ENCODE measurements at regions not wholly inside any gene's neighbourhood (a gene's known extent, or its start where the extent isn't known, plus 50 kb on each side); places are given as distances from the start of the nearest gene placed in this dataset.
A peak's percentile ranks its signal among the peaks of the same experiment; 100 is the strongest.

GRCh38 chr5:125582352-125582751, 835.9 kb upstream of the ZNF608 start:
- intact Hi-C loops (cut with DNase I), result no loop called here
- ATAC-seq (peak; percentile 8 to 56), DNase-seq (no peak)

GRCh38 chr5:125583321-125584139, 837.1 kb upstream of the ZNF608 start:
- ATAC-seq (peak in 1 of 2 donors; percentile 45), DNase-seq (no peak)
- intact Hi-C loops (cut with DNase I), result no loop called here

GRCh38 chr5:125584140-125584520, 837.7 kb upstream of the ZNF608 start:
- peak; percentile 87 to 93 for ATAC-seq

GRCh38 chr5:125587631-125588030, 835.6 kb upstream of the GRAMD2B start:
- intact Hi-C loops (cut with DNase I), result no loop called here
- ATAC-seq (no peak), DNase-seq (no peak)

More at GRCh38 chr5:125584140-125584520, 837.7 kb upstream of the ZNF608 start:
- intact Hi-C loops (cut with DNase I), result no loop called here
- no peak for DNase-seq

GRCh38 chr5:125592856-125593255, 830.4 kb upstream of the GRAMD2B start:
- intact Hi-C loops (cut with DNase I), result no loop called here
- no peak for DNase-seq
- no peak for ATAC-seq

- intact Hi-C loops (cut with DNase I), result no loop called here
- ATAC-seq (peak; percentile 90 to 91), DNase-seq (peak; percentile 71)
Observed at GRCh38 chr5:125595095-125595494, 828.1 kb upstream of the GRAMD2B start.

- DNase-seq (no peak), ATAC-seq (peak; percentile 36 to 68)
- intact Hi-C loops (cut with DNase I), result no loop called here
Observed at GRCh38 chr5:125595845-125596244, 827.4 kb upstream of the GRAMD2B start.

GRCh38 chr5:125597338-125597737, 825.9 kb upstream of the GRAMD2B start:
- intact Hi-C loops (cut with DNase I), result no loop called here
- ATAC-seq (peak in 1 of 2 donors; percentile 84), DNase-seq (no peak)

GRCh38 chr5:125600559-125600958, 822.6 kb upstream of the GRAMD2B start:
- ATAC-seq (no peak), DNase-seq (no peak)
- intact Hi-C loops (cut with DNase I), result no loop called here

GRCh38 chr5:125602184-125602583, 821.0 kb upstream of the GRAMD2B start:
- intact Hi-C loops (cut with DNase I), result no loop called here
- DNase-seq, result no peak
- ATAC-seq, result no peak

GRCh38 chr5:125603321-125603720, 819.9 kb upstream of the GRAMD2B start:
- no peak for ATAC-seq
- intact Hi-C loops (cut with DNase I), result no loop called here

GRCh38 chr5:125604104-125604503, 819.1 kb upstream of the GRAMD2B start:
- intact Hi-C loops (cut with DNase I), result no loop called here
- DNase-seq (no peak), ATAC-seq (no peak)

More at GRCh38 chr5:125603321-125603720, 819.9 kb upstream of the GRAMD2B start:
- DNase-seq, result no peak

GRCh38 chr5:125607018-125607417, 816.2 kb upstream of the GRAMD2B start:
- DNase-seq, result no peak
- peak in 1 of 2 donors; percentile 56 for ATAC-seq
- intact Hi-C loops (cut with DNase I), result no loop called here

- DNase-seq (no peak), ATAC-seq (no peak)
- intact Hi-C loops (cut with DNase I), result no loop called here
Observed at GRCh38 chr5:125609011-125609410, 814.2 kb upstream of the GRAMD2B start.

GRCh38 chr5:125610892-125611291, 812.3 kb upstream of the GRAMD2B start:
- no peak for ATAC-seq
- intact Hi-C loops (cut with DNase I), result no loop called here
- DNase-seq, result no peak

GRCh38 chr5:125611541-125611940, 811.7 kb upstream of the GRAMD2B start:
- DNase-seq (no peak), ATAC-seq (no peak)
- intact Hi-C loops (cut with DNase I), result no loop called here

GRCh38 chr5:125612181-125612721, 811.0 kb upstream of the GRAMD2B start:
- no peak for ATAC-seq
- intact Hi-C loops (cut with DNase I), result no loop called here
- no peak for DNase-seq

GRCh38 chr5:125612776-125613175, 810.4 kb upstream of the GRAMD2B start:
- ATAC-seq (no peak), DNase-seq (no peak)
- intact Hi-C loops (cut with DNase I), result no loop called here

GRCh38 chr5:125630237-125630636, 793.0 kb upstream of the GRAMD2B start:
- ATAC-seq, result no peak
- intact Hi-C loops (cut with DNase I), result no loop called here
- no peak for DNase-seq

- intact Hi-C loops (cut with DNase I), result no loop called here
- ATAC-seq, result no peak
- DNase-seq, result no peak
Observed at GRCh38 chr5:125633523-125633922, 789.7 kb upstream of the GRAMD2B start.

Measured in left cardiac atrium (tissue), 4 donors.